ENCODE measurements at regions not wholly inside any gene's neighbourhood (a gene's known extent, or its start where the extent isn't known, plus 50 kb on each side); places are given as distances from the start of the nearest gene placed in this dataset.
A peak's percentile ranks its signal among the peaks of the same experiment; 100 is the strongest.

DNA sequence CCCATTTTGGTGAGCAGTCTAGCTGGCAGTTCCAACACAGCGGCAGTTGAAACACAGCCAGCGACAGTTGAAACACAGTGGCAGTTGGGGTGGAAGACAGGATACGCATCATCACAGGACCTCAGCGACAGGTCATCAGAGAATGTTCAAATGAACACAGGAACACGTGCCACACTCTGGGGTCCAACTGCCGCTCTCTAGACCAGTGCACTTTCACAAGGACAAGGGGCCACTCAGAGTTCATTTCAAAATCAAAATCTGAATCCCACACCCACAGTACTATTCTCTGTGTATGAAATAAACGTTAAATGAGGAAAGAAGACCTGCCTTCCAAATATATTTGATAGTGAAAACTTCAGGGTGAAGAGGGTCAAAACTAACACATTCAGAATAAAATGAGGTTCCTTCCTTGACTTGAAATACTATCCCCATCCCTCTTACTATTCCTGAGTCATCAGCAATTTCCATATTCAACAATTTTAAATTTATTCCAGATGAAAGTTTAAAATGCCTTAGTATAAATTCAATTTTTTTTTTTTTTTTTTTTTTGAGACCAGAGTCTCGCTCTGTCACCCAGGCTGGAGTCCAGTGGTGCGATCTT is 53.0 kb upstream of the SIMC1 start:
- Histone ChIP-seq H3K9ac (no peak overlapping the region), H2AFZ (ENCODE audit: low read depth) (peak overlapping the region; percentile 30; the same call in 1 of the 2 replicates), H3K27me3 (ENCODE audit: insufficient read depth) (no peaks in the 10 kb centered on the region), H3K9me2 (no peaks in the 10 kb centered on the region), H4K20me1 (ENCODE audit: insufficient read depth) (no peaks in the 10 kb centered on the region), H3K79me2 (ENCODE audit: insufficient read depth) (no peaks in the 10 kb centered on the region), H3K9me3 (no peaks in the 10 kb centered on the region), H3K36me3 (replicated peaks in 1 of 2; ENCODE audit: control insufficient read depth in 1 of 2, insufficient read depth in 2 of 2, low read length in 1 of 2) (no peaks in the 10 kb centered on the region), H3K27ac (ENCODE audit: low read depth in 2 of 2, low read length in 1 of 2) (peak overlapping the region in 1 of 2 experiments; percentile 42; a peak in 3 of 4 replicates), H3K4me3 (ENCODE audit: low read depth in 2 of 2, low read length in 1 of 2) (no peak overlapping the region), H3K4me2 (peak overlapping the region; percentile 37; the same call in 1 of the 2 replicates), H3F3A (replicated peaks; ENCODE audit: insufficient read depth) (no peaks in the 10 kb centered on the region), H3K4me1 (ENCODE audit: control insufficient read depth in 1 of 2, insufficient read depth in 2 of 2, low read depth in 1 of 2, low read length in 1 of 2) (peaks cover 0 to 17% of the 10 kb centered on the region in 2 experiments; a peak in 2 of 4 replicates)
- ChIA-PET POLR2A (no interaction called here), CTCF (no interaction called here)
- 53% methylated on average over 8 of the region's 9 CpGs for WGBS (ENCODE audit: low lambda C conversion rate)
- TF ChIP-seq JUND (IDR thresholded peaks at IDR 0.05) (0 out of 2 replicates have a peak, but pooled peaks have one; percentile 13), EP300 (IDR thresholded peaks at IDR 0.05; ENCODE audit: borderline replicate concordance in 1 of 2, low read depth in 1 of 2, low read length in 1 of 2) (no peak), FOSL2 (IDR thresholded peaks at IDR 0.05; ENCODE audit: borderline replicate concordance, low read depth) (peak; percentile 31; the same call in 1 of the 2 replicates), NRF1 (IDR thresholded peaks at IDR 0.05; ENCODE audit: low read depth, low read length) (no peak), RFX5 (IDR thresholded peaks at IDR 0.05; ENCODE audit: low read length) (no peak), FOXM1 (IDR thresholded peaks at IDR 0.05; ENCODE audit: low read depth) (peak; percentile 95), MEF2A (IDR thresholded peaks at IDR 0.05; ENCODE audit: borderline replicate concordance, low read depth) (no peak), TCF12 (IDR thresholded peaks at IDR 0.05) (peak; percentile 64)
- TF ChIP-seq, protein P1, sequence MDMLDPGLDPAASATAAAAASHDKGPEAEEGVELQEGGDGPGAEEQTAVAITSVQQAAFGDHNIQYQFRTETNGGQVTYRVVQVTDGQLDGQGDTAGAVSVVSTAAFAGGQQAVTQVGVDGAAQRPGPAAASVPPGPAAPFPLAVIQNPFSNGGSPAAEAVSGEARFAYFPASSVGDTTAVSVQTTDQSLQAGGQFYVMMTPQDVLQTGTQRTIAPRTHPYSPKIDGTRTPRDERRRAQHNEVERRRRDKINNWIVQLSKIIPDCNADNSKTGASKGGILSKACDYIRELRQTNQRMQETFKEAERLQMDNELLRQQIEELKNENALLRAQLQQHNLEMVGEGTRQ (IDR thresholded peaks at IDR 0.05; ENCODE audit: borderline replicate concordance, low read depth, low read length), result no peak
- TF ChIP-seq, protein P2, sequence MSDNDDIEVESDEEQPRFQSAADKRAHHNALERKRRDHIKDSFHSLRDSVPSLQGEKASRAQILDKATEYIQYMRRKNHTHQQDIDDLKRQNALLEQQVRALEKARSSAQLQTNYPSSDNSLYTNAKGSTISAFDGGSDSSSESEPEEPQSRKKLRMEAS (IDR thresholded peaks at IDR 0.05; ENCODE audit: low read depth), result peak; percentile 78
- DNase-seq, result no peak

DNA sequence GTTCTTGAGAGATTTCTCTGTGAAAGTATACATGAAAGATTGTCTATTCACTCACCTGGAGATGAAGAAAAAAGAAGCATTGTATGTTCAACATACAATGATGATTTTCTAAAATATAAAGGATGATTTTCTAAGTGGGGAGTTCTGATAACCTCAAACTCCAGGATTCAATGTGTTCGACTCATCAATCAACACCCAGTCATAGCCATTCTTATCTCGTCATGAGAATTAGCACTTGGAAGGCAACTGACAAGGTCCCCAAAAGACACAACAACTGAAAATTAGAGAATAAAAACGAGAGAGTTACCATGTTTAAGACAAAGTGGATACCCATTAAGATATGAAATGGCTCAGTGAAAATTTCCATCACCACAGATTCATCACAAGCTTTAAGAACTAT is 52.1 kb upstream of the SIMC1 start:
- peaks cover 0 to 11% of the 10 kb centered on the region in 2 experiments; a peak in 2 of 4 replicates for H3K4me1 ChIP-seq (ENCODE audit: control insufficient read depth in 1 of 2, insufficient read depth in 2 of 2, low read depth in 1 of 2, low read length in 1 of 2)
- no peaks in the 10 kb centered on the region for H3F3A ChIP-seq (replicated peaks; ENCODE audit: insufficient read depth)
- CTCF ChIA-PET, result no interaction called here
- H3K4me2 ChIP-seq, result no peak overlapping the region
- 89% methylated on average over 3 of the region's 3 CpGs for WGBS (ENCODE audit: low lambda C conversion rate)
- TF ChIP-seq FOXJ3 (CRISPR knock-in tag; IDR thresholded peaks at IDR 0.05) (no peak), NFIC (IDR thresholded peaks at IDR 0.05; ENCODE audit: borderline replicate concordance) (no peak)
- TF ChIP-seq, protein P3, sequence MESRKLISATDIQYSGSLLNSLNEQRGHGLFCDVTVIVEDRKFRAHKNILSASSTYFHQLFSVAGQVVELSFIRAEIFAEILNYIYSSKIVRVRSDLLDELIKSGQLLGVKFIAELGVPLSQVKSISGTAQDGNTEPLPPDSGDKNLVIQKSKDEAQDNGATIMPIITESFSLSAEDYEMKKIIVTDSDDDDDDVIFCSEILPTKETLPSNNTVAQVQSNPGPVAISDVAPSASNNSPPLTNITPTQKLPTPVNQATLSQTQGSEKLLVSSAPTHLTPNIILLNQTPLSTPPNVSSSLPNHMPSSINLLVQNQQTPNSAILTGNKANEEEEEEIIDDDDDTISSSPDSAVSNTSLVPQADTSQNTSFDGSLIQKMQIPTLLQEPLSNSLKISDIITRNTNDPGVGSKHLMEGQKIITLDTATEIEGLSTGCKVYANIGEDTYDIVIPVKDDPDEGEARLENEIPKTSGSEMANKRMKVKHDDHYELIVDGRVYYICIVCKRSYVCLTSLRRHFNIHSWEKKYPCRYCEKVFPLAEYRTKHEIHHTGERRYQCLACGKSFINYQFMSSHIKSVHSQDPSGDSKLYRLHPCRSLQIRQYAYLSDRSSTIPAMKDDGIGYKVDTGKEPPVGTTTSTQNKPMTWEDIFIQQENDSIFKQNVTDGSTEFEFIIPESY (IDR thresholded peaks at IDR 0.05; ENCODE audit: borderline replicate concordance, low read depth), result no peak
- no peaks in the 10 kb centered on the region for H4K20me1 ChIP-seq (ENCODE audit: insufficient read depth)
- no peak for DNase-seq
- no peak overlapping the region for H3K27ac ChIP-seq (ENCODE audit: low read depth in 2 of 2, low read length in 1 of 2)
- no peaks in the 10 kb centered on the region for H3K9me2 ChIP-seq
- no peaks in the 10 kb centered on the region for H3K79me2 ChIP-seq (ENCODE audit: insufficient read depth)
- no peaks in the 10 kb centered on the region for H3K27me3 ChIP-seq (ENCODE audit: insufficient read depth)
- POLR2A ChIA-PET, result no interaction called here
- no peaks in the 10 kb centered on the region for H3K9me3 ChIP-seq
- H3K9ac ChIP-seq, result no peak overlapping the region
- no peaks in the 10 kb centered on the region for H3K36me3 ChIP-seq (replicated peaks in 1 of 2; ENCODE audit: control insufficient read depth in 1 of 2, insufficient read depth in 2 of 2, low read length in 1 of 2)
- no peak overlapping the region for H3K4me3 ChIP-seq (ENCODE audit: low read depth in 2 of 2, low read length in 1 of 2)
- H2AFZ ChIP-seq (ENCODE audit: low read depth), result no peak overlapping the region
